ENCODE measurements at regions not wholly inside any gene's neighbourhood (a gene's known extent, or its start where the extent isn't known, plus 50 kb on each side); places are given as distances from the start of the nearest gene placed in this dataset.

DNA sequence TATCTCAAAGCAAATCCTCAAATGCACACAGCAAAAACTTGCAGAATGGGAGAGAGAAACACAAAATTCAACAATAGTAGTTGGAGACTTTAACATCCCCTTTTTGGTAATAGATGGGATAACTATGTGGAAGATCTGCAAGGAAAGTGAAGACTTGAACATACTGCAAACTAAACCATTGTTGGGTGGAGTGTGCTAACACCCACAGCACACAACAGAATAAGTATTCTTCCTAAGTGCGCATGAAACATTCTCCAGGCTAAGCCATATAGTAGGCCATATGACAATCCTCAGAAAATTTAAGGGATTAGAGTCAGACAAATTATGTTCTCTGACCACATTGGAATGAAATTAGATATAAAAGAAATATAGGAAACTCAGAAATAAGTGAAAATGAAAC lies 230.6 kb downstream of the FBXO15 start:
- no peak for DNase-seq

DNA sequence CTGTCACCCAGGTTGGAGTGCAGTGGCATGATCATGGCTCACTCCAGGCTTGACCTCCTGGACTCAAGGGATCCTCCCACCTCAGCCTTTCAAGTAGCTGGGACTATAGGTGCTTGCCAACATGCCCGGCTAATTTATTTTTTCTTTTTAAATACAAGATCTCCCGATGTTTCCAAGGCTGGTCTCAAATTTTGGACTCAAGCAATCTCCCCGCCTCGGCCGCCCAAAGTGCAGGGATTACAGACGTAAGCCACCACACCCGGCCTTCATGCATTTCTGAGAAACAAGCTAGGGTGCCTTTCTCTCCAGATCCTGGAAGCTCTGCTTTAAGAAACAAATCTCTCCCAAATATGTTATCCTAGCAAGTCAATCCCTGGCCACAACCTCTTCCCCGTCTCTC lies 234.1 kb downstream of the FBXO15 start:
- no peak for DNase-seq

DNA sequence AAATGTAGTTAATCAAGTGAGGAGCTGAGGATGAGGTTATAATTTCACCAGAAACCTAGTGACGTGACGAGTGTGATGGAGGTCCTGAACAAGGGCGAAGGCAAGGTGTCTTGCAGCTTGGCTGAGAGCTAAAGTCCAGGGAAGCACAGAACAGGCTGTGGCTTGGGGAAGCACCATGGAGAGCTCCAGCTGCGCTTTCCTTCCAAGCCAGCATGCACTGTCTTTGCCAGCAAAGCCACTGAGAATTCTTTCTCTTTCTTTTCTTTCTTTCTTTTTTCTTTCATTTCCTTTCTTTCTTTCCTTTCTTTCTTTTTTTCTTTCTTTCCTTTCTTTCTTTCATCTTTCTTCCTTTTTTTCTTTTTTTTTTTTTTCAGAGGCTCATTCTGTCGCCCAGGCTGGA lies 239.3 kb downstream of the FBXO15 start:
- DNase-seq, result no peak

- DNase-seq, result no peak
Observed at GRCh38 chr18:73901566-73901965, 246.1 kb downstream of the FBXO15 start.

- no peak for DNase-seq
Observed at GRCh38 chr18:73901151-73901550, 246.5 kb downstream of the FBXO15 start.

- no peak for DNase-seq
Observed at GRCh38 chr18:73900106-73900835, 247.4 kb downstream of the FBXO15 start.

DNA sequence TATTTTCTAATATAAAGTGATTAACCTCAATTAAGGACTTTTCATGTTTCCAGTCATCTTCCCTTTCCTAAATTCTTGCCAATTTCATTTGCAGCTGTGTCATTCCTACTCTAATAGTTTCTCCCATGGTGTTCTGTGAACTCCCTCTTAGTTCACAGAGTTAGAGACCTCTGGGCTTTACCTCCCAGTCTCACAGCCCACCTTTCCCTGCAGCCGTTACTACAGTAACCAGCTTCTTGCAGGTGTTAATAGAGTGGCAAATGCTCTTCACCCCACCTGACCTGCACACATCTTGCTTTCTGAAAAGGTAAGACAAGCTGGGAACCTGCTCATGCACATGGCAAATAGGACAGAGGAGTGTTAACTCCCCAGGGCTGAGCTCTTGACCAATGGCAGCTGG lies 250.1 kb downstream of the FBXO15 start:
- DNase-seq, result no peak

- DNase-seq, result no peak
Observed at GRCh38 chr18:73896685-73897084, 250.9 kb downstream of the FBXO15 start.

- no peak for DNase-seq
Observed at GRCh38 chr18:73895701-73896100, 251.9 kb downstream of the FBXO15 start.

DNA sequence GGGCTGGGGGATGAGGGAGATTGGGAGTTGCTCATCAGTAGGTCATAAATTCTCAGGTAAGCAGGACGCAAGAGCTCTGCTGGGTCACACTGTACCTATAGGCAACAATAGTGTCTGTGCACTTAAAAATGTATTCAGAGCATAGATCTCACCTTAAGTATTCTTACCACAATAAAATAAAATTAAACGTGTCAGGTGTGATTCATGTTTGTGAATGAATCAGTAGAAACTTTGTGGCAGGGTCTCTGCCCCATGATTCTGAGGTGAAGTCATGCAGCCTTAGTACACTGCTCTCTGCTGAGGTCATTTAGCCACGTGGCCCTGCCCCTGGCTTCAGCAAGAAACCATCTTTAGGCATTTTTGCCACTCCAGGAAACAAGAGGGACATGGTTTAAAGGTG lies 253.8 kb downstream of the FBXO15 start:
- DNase-seq, result no peak

- no peak for DNase-seq
Observed at GRCh38 chr18:73891572-73892421, 255.8 kb downstream of the FBXO15 start.

DNA sequence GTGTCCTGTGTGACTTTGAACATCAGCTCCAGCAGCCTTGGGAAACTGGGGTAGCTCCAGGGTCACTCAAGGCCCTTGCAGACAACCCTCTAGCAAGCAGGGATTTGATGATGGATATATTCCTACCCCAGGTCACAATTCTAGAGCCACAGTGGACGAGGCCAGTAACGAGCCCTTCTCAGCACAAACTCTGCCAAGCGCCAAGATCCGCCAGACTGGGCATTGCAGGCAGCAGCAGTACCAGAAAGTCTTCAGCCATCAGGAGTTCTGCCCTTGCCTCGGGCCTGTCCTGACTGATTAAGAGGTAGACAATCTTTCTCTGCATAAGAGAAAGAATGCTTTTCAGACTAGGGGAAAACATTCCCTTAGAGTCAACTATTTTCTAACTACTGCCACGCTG lies 259.1 kb downstream of the FBXO15 start:
- no peak for DNase-seq

DNA sequence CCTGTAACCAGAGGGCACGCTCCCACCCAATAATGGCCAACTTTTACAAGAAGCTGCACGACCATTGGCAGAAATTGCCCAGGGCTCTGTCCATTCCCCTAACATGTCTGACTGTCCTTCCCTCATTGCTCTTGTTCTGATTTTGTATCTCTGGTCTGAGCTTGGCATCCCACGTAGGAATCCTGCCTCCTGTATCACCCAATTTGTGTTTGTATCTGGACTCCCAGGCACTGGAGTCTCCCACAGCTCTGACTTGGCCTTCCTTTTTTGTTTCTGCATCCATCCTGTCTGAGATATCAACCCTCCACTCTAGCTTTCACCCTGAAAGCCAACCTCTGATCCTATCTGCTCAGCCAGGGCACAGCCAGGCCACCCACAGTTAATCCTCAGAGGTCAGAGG lies 259.8 kb downstream of the FBXO15 start:
- DNase-seq, result no peak

- DNase-seq, result no peak
Observed at GRCh38 chr18:73884868-73885267, 262.8 kb downstream of the FBXO15 start.

DNA sequence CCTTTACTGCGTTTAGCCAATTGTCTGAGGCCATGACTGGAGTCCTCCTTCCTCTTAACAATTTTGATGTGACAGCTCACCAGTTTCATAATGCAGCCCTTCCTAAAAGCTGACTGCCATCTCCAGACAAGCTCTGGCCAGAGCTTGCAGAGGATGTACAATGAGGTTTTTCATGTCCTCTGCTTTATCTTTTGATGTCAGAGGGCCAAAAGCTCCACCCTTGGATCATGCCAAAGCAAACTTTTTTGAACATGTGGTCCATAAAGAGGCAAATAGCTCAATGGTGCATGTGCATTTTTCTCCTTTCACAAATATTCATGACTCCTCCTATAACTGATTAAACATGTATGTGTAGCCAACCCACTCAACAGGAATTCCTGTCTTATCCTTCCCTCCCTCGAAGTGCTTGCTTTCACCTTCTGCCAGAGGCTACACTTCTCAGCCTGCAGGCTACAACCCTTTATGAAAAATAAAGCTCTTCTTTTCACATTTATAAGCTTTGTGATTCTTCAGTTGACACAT lies 266.2 kb downstream of the FBXO15 start:
- no peak for DNase-seq

GRCh38 chr18:73880387-73880786 lies 267.2 kb downstream of the FBXO15 start:
- DNase-seq, result no peak

- DNase-seq, result no peak
Observed at GRCh38 chr18:73879766-73880165, 267.9 kb downstream of the FBXO15 start.

DNA sequence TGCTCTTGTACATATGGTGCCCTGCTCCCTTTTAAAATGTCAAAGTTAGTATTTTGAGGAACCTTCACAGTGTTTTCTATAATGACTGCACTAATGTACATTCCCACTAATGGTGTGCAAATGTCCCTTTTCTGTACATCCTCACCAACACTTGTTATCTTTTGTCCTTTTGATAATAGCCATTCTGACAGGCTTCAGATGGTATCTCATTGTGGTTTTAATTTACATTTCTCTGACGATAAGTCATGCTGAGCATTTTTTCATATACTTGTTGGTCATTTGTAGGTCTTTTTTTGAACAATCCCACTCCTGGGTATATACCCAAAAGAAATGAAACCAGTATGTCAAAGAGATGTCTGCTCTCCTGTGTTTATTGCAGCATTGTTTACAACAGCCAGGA lies 268.3 kb downstream of the FBXO15 start:
- no peak for DNase-seq

GRCh38 chr18:73869182-73869581 lies 278.5 kb downstream of the FBXO15 start:
- DNase-seq, result no peak

GRCh38 chr18:73861771-73862170 lies 285.9 kb downstream of the FBXO15 start:
- DNase-seq, result no peak

- no peak for DNase-seq
Observed at GRCh38 chr18:73859837-73860397, 287.7 kb downstream of the FBXO15 start.

DNA sequence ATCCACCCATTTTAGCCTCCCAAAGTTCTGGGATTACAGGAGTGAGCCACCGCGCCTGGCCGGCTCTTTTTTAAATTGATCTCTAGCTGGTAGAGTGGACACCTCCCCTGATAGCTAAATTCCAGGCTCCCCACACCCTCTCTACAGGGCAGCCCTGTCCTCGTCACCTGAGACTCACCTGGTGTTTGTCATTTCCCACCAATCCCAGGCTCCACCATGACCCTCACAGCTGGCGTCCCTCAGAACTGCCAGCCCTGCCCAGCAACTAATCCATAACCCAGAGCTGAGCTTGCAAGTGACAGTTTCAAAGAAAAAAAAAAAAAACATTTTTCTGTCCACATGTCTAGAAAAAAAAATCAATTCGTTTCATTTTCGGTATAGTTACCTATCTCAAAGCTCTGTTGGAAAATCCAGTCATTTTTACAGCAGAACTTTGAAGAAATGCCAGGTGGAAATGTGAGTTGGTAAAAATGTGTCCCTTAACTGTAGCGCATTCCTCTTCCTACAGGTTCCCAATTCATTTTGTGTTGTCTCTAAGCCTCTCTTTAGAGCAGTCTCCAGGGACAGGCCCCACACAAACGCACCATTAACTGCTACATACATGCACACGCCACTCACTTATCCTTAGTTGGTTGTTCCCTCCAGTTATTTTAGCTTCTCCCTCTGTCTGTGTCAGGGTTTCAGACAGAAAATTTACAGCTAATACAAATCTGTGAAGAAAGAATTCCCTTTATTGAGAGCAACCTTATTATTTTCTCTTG lies 294.7 kb downstream of the FBXO15 start:
- no peak for DNase-seq

GRCh38 chr18:73850782-73851181 lies 296.9 kb downstream of the FBXO15 start:
- DNase-seq, result no peak

All from CD4-positive, alpha-beta T cell treated with Interleukin-6 for 4 hours (primary cell).